Neuron (in vitro differentiated cells): ENCODE measurements at regions not wholly inside any gene's neighbourhood (a gene's known extent, or its start where the extent isn't known, plus 50 kb on each side); places are given as distances from the start of the nearest gene placed in this dataset.

ENCODE experiments used
- H2AFZ ChIP-seq: one replicate; pipeline ENCODE4 v1.6.1; 2013; ENCODE audit warnings: low read depth, mild to moderate bottlenecking, inconsistent platforms, low read length, moderate library complexity
- H3K27me3 ChIP-seq: one replicate; pipeline ENCODE4 v1.6.1; 2013; ENCODE audit warnings: low read length; ENCODE audit not compliant: insufficient read depth
- H3K36me3 ChIP-seq: one replicate; pipeline ENCODE4 v1.6.1; 2013; ENCODE audit warnings: low read length; ENCODE audit not compliant: insufficient read depth
- H3K4me1 ChIP-seq: one replicate; pipeline ENCODE4 v1.6.1; 2013; ENCODE audit warnings: low read length; ENCODE audit not compliant: insufficient read depth
- H3K4me3 ChIP-seq: 2 replicates; pipeline ENCODE4 v1.5.1; 2013; ENCODE audit warnings: mild to moderate bottlenecking, low read length, moderate library complexity
- H3K9me3 ChIP-seq: one replicate; pipeline ENCODE4 v1.6.1; 2013; ENCODE audit warnings: low read length

DNA sequence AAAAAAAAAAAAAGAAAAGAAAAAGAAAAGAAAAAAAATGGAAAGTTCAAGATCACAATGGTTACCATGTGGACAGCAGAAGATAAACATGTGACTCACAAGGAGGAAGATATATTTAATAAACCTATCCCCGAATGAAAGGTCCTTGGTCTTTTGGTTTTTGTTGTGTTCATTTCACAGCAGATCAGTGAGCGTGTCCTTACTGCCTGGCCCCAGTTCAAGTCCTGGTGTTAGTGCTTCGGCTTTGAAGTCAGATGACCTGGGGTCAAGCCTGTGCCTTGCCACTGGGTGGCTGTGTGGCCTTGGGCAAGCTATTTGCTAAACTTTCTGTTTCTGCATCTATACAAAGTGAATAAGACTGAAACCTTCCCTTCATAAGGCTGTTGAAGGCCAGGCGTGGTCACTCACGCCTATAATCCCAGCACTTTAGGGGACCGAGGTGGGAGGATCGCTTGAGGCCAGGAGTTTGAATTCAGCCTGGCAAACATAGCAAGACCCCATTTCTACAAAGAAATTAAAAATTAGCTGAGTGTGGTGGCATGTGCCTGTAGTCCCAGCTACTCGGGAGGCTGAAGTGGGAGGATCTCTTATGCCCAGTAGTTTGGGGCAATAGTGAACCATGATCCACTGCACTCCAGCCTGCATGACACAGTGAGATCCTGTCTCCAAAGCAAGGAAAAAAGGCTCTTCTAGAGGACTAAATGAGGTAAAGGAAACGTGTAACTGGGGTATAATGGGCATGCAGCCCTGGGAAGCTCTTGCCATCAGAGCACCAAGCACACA is 94.5 kb upstream of the SPATA31D4 start:
- Histone ChIP-seq H3K9me3 (no peaks in the 10 kb centered on the region), H3K4me3 (no peak overlapping the region), H3K27me3 (no peaks in the 10 kb centered on the region), H3K36me3 (no peaks in the 10 kb centered on the region), H3K4me1 (no peaks in the 10 kb centered on the region), H2AFZ (no peak overlapping the region)

DNA sequence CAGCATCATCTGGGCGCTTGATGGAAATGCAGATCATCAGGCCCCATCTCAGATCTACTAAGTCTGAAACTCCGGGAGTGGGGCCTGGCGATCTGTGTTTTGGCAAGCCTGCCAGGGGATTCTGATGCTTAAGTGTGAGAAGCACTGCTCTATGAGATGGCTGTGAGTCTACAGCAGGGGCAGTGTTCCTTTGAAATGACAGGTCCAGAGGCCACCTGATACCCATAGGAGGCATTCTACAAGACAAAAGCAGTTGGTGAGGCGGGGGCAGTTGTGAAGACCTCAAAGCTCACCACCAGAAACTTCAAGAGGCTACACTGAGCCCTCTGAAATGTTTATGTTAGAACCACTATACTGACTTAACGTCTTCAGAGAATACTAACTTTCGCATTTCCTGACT is 86.9 kb upstream of the SPATA31D4 start:
- no peaks in the 10 kb centered on the region for H3K27me3 ChIP-seq

DNA sequence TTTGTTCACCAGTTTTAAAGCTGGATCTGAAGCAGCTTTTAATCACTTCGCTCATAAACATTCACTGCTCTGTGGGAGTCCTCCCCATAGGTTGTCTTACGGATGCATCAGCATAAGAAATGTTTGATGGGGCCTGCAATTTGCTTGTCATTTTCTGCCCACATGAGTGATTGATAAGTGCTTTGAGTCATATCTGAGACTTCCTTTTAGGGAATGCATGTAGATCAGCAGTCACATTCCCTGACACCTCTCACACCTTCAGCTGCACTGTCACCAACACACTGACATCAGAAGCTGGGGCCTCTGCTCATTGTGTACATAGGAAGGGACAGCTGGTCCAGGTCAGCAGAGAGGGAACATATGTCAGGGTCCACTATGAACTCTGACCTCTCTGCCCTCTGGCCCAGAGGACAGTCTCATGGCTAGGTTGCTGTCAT is 84.1 kb upstream of the SPATA31D4 start:
- Histone ChIP-seq H3K4me3 (no peak overlapping the region), H3K36me3 (no peaks in the 10 kb centered on the region), H3K27me3 (no peaks in the 10 kb centered on the region), H3K9me3 (no peaks in the 10 kb centered on the region), H2AFZ (no peak overlapping the region), H3K4me1 (no peaks in the 10 kb centered on the region)

More for the DNA sequence above, 86.9 kb upstream of the SPATA31D4 start:
- Histone ChIP-seq H3K4me3 (no peak overlapping the region), H2AFZ (no peak overlapping the region), H3K36me3 (no peaks in the 10 kb centered on the region), H3K9me3 (no peaks in the 10 kb centered on the region), H3K4me1 (no peaks in the 10 kb centered on the region)

DNA sequence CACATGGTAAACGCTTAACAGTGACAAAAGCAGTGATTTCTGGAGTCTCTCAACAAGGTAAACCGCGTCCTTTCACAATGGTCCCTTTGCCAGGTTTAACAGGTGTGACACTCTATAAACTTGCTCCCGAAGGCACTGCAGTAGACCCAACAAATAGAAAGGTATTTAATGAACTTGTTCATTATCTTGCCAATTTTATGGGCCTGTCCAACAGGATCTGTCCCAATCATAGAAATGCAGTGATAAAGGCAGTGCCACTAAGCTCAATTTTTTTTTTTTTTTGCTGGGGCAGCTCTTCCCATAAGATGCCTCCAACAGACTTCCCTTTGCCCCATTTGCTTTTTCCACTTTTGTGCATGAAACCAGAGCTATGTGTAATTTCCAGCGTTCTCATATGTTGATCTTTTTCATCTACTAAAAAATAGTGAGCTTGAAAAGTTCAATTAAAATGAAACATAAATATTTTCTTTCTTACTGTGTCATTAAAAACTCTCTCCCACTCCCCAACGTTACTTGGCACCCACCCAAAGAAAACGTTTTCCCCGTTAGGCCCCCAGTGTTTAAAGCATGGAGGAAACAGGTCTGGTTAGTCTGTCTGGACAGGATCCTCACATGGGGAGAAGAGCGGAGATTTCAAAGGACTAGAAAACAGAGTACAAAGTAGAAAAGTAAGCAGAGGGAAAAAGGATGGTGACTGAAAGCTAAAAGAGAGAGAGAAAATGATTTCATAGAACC is 80.9 kb upstream of the SPATA31D4 start:
- H3K27me3 ChIP-seq, result no peaks in the 10 kb centered on the region
- H3K4me3 ChIP-seq, result no peak overlapping the region
- H3K4me1 ChIP-seq, result no peaks in the 10 kb centered on the region
- H3K9me3 ChIP-seq, result no peaks in the 10 kb centered on the region
- no peak overlapping the region for H2AFZ ChIP-seq
- no peaks in the 10 kb centered on the region for H3K36me3 ChIP-seq

DNA sequence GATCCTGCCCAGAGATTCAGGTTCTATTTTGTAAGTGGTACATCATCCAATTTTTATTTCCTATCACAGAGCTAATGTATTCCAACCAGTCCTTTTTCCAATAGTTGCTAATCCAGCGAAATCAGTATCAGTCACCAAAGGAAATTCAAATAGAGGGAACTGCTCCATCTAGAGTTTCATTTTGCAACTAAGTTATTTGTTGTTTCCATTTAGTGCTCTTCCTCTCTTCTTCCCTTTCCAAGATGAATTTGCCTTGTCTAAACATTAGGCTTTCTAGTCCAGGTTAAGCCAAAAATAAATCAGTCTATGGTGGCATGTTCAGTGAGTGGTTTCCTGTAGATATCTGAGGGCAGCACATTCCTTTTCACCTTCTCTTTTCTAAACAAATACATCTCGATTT is 79.8 kb upstream of the SPATA31D4 start:
- Histone ChIP-seq H3K36me3 (no peaks in the 10 kb centered on the region), H3K9me3 (no peaks in the 10 kb centered on the region)

DNA sequence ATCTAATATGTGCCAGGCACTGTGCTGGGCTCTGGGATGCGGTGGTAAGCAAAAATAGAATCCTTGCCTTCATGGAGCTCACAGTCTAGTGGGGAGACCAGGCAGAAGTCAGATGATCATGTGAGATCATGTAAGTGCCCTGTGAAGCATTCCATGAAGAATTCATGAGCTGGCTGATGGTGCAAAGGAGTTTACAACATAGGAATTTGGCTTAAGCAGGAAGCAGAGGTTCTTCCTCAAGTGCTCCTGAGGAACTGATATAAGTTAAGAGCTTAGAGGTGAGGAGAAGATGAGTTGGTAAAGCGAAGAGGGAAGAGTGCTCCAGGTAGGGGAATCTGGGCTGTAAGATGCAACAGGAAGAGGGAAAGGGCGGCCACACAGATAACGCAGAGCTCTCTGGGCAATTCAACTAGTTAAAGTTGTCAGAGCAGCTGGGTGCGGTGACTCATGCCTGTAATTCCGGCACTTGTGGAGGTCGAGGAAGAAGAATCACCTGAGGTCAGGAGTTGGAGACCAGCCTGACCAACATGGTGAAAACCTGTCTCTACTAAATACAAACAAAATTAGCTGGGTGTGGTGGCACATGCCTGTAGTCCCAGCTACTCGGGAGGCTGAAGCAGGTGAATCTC is 78.5 kb upstream of the SPATA31D4 start:
- Histone ChIP-seq H3K9me3 (no peaks in the 10 kb centered on the region), H3K36me3 (no peaks in the 10 kb centered on the region), H3K4me1 (no peaks in the 10 kb centered on the region), H3K27me3 (no peaks in the 10 kb centered on the region), H2AFZ (no peak overlapping the region), H3K4me3 (no peak overlapping the region)

More for the DNA sequence above, 79.8 kb upstream of the SPATA31D4 start:
- Histone ChIP-seq H3K4me3 (no peak overlapping the region), H2AFZ (no peak overlapping the region), H3K27me3 (no peaks in the 10 kb centered on the region), H3K4me1 (no peaks in the 10 kb centered on the region)

DNA sequence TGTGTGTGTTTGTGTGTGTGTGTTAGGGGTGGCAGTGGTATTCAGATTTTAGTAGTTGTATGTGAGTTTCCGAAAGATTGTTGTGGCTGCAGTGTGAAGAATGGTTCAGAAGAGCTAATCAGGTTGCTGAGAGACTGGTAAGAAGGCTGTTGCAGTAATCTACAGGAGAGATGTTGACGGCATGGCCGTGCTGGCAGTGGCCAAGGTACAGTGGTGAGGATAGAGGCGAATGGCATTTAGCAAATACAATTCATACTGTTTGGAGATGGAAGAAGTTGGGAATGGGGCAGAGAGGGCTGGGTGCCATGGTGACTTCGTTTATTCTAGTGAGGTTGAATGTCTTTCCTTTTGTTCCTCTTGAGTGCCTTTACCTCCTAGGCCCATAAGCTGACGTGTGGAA is 77.5 kb upstream of the SPATA31D4 start:
- H3K4me1 ChIP-seq, result no peaks in the 10 kb centered on the region
- no peaks in the 10 kb centered on the region for H3K36me3 ChIP-seq
- H3K9me3 ChIP-seq, result no peaks in the 10 kb centered on the region

DNA sequence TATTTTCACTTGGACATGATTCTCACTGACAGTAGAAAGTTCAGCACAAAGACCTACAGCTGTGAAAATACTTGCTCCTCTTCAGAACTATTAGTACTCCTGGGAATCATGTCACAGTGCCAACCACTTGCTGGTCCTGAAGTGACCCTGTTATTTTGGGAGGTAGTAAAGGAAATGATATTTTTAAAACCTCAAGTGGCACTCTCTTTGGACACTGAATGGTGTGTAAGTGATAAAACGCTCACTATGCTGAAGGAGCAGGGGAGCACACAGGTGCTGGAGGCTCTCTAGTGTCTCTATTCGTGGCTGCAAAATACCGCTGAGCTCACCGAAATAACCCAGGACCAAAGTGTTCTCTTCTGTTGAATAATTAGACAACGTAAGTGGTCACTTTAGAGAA is 76.9 kb upstream of the SPATA31D4 start:
- no peaks in the 10 kb centered on the region for H3K4me1 ChIP-seq
- no peak overlapping the region for H2AFZ ChIP-seq
- no peaks in the 10 kb centered on the region for H3K9me3 ChIP-seq
- no peaks in the 10 kb centered on the region for H3K36me3 ChIP-seq
- no peaks in the 10 kb centered on the region for H3K27me3 ChIP-seq
- H3K4me3 ChIP-seq, result no peak overlapping the region

More for the DNA sequence above, 77.5 kb upstream of the SPATA31D4 start:
- H3K4me3 ChIP-seq, result no peak overlapping the region
- no peaks in the 10 kb centered on the region for H3K27me3 ChIP-seq
- H2AFZ ChIP-seq, result no peak overlapping the region

DNA sequence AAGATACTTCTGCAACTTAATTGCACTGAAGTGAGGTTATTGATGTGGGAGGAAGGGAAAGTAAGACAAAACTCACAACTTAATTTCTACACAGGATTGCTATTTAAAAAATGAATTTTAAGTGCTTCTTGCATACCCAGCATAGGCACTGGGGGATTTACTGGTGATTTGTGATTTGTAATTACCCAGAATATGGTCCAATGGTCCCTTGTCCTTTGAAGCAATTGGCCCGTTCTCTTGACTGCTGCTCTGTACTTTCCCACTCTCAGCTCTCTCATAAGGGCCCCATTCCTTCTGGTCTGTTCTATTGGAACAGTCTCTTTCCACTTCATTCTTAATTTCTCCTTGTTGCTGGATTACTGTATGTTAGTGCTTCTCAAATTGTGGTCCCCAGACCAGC is 75.4 kb upstream of the SPATA31D4 start:
- Histone ChIP-seq H3K36me3 (no peaks in the 10 kb centered on the region), H3K9me3 (no peaks in the 10 kb centered on the region), H3K4me3 (no peak overlapping the region), H3K27me3 (no peaks in the 10 kb centered on the region), H3K4me1 (no peaks in the 10 kb centered on the region), H2AFZ (no peak overlapping the region)

DNA sequence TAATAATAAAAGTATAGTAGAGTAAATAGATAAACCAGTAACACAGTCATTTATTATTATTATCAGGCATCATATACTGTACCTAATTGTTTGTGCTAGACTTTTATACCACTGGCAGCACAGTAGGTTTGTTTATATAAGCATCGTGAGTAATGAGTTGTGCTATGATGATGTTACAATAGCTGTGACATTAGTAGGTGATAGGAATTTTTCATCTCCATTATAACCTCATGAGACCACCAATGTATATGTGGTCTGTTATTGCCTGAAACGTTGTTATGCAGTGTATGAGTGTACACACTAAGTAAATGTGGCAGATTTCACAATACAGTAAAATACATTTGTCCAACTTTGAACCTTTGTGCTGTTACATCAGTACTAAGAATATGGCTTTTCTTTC is 72.7 kb upstream of the SPATA31D4 start:
- Histone ChIP-seq H2AFZ (no peak overlapping the region), H3K9me3 (no peaks in the 10 kb centered on the region), H3K4me1 (no peaks in the 10 kb centered on the region), H3K36me3 (no peaks in the 10 kb centered on the region), H3K4me3 (no peak overlapping the region), H3K27me3 (no peaks in the 10 kb centered on the region)

DNA sequence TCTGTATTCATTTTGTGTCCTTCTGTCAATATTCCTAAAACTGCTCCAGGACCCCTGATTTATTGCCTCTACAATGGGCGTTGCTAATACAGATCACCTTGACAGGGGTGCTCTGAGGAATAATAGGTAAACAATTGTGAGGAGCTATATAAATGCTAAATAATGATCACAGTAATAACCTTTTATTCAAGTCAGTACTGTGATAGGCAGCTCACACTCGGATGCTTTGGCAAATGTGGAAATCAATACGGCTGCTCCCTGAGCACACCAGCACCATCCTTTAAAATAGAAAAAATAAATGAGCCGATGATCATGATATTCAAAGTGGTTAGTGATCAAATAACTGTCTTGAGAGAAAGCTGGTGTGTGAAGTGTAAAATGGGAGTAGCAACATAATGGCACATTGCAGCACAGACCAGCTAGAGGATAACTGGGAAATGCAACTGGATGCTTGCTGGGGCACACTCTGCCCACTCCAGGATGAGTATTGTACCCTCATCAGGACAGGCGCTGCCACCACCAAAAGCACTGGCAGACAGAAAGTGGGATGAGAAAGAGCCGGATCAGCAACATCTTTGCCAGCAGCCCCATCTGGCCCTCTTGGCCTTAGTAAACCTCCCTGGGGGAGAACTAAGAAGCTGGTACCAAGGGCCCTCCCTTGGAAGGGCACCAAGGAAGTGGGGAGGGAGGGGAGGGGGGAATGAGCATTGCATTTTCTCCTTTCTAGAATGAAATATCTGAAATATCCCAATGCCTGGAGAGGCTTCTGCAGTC is 69.4 kb upstream of the SPATA31D4 start:
- Histone ChIP-seq H3K27me3 (no peaks in the 10 kb centered on the region), H3K4me1 (no peaks in the 10 kb centered on the region), H3K9me3 (no peaks in the 10 kb centered on the region), H3K4me3 (no peak overlapping the region), H2AFZ (no peak overlapping the region), H3K36me3 (no peaks in the 10 kb centered on the region)

DNA sequence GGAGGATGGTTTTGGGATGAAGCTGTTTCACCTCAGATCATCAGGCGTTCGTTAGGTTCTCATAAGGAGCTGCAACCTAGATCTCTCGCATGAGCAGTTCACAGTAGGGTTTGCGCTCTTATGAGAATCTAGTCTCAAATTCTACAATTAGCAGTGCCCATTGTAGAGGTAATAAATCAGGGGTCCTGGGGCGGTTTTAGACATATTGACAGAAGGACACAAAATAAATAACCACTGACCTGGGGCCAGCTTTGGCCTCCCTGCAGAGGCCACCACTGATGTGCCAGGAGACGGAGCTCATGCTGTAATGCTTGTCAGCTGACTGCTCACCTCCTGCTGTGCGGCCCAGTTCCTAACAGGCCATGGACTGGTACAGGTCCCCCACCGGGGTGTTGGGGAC is 67.6 kb upstream of the SPATA31D4 start:
- no peaks in the 10 kb centered on the region for H3K36me3 ChIP-seq
- no peak overlapping the region for H2AFZ ChIP-seq
- H3K9me3 ChIP-seq, result no peaks in the 10 kb centered on the region
- no peaks in the 10 kb centered on the region for H3K4me1 ChIP-seq
- no peak overlapping the region for H3K4me3 ChIP-seq
- no peaks in the 10 kb centered on the region for H3K27me3 ChIP-seq

DNA sequence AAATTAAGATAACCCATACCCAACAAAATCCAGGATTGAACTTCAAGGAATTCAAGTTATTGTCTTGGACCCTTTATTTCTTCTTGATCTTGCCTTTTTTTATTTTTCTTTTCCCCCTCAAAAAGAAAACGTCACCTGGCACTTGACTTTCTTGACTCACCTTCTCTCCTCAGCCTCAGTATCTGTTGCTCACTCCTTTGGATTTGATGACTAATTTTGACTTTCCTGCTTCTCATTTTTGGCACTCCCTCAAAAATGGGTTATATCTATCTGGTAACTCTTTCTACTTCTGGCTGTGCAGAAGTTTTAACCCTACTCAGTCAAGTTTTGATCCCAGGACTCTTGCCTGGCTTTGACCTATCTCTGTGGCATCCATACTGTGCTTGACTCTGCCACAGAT is 66.6 kb upstream of the SPATA31D4 start:
- Histone ChIP-seq H3K27me3 (no peaks in the 10 kb centered on the region), H3K4me1 (no peaks in the 10 kb centered on the region), H3K36me3 (no peaks in the 10 kb centered on the region), H3K4me3 (no peak overlapping the region), H3K9me3 (no peaks in the 10 kb centered on the region), H2AFZ (no peak overlapping the region)
